Gastrocnemius medialis (tissue), 4 donors: ENCODE measurements at regions not wholly inside any gene's neighbourhood (a gene's known extent, or its start where the extent isn't known, plus 50 kb on each side); places are given as distances from the start of the nearest gene placed in this dataset.

ENCODE experiments used
- ATAC-seq, 2 donors: fragments of 150-250 bp; one replicate each; pipeline ENCODE4 v1.9.1; 2016
- DNase-seq, 2 donors: peaks; one replicate each; pipeline ENCODE4 v3.0.0-alpha.2; 2019
- H3K27ac ChIP-seq, 4 donors: fragments of 200-600 bp; sonication (generic); 1 replicate in 1 of 4; 2 replicates in 3 of 4; pipeline ENCODE4 v1.5.1; 2016 to 2018; ENCODE audit warnings: mild to moderate bottlenecking in 2 of 4, moderate library complexity in 1 of 4
- H3K27me3 ChIP-seq, 3 donors: fragments of 200-600 bp; sonication (generic) in 2 of 3; 1 replicate in 1 of 3; 2 replicates in 2 of 3; pipeline versions ENCODE4 v1.5.1 to v1.6.0; 2016 to 2019; ENCODE audit warnings: mild to moderate bottlenecking in 1 of 3, moderate library complexity in 1 of 3
- H3K36me3 ChIP-seq, 2 donors: fragments of 200-600 bp; sonication (generic) in 1 of 2; one replicate each; pipeline ENCODE4 v1.5.1; 2017 to 2018
- H3K4me1 ChIP-seq, 2 donors: fragments of 200-600 bp; sonication (generic) in 1 of 2; one replicate each; pipeline ENCODE4 v1.5.1; 2016 to 2017; ENCODE audit warnings: mild to moderate bottlenecking in 2 of 2
- H3K4me3 ChIP-seq, 4 donors: fragments of 200-600 bp; sonication (generic) in 3 of 4; 1 replicate in 1 of 4; 2 replicates in 3 of 4; pipeline ENCODE4 v1.5.1; 2016 to 2019; ENCODE audit warnings: mild to moderate bottlenecking in 2 of 4
- H3K9me3 ChIP-seq, 3 donors: fragments of 200-600 bp; sonication (generic) in 2 of 3; 1 replicate in 1 of 3; 2 replicates in 2 of 3; pipeline ENCODE4 v1.5.1; 2016 to 2019
- POLR2A ChIP-seq, 2 donors: fragments of 450-650 bp; IDR thresholded peaks; one replicate each; pipeline ENCODE4 v1.6.1; 2017; ENCODE audit warnings: antibody characterized with exemption in 2 of 2, mild to moderate bottlenecking in 2 of 2, moderate library complexity in 2 of 2
- in situ Hi-C, 4 donors: fragments of 200-750 bp; cut with MboI; loops; one replicate each; pipeline versions ENCODE4 v1.15.0 to v1.8.0; 2017; ENCODE audit warnings: low sequenced_read_pairs in 4 of 4
- intact Hi-C: fragments of 100-400 bp; cut with DNase I; formaldehyde crosslinking; loops from one replicate; pipeline ENCODE4 v1.15.1; 2023; ENCODE audit warnings: low total_unique reads
- TF ChIP-seq, protein P1 (sequence below), 5 experiments: fragments of 450-650 bp in 3 of 5; fragments of 200-600 bp in 2 of 5; sonication (generic) in 2 of 5; IDR thresholded peaks in 4 of 5; conservative IDR thresholded peaks in 1 of 5; 1 replicate in 4 of 5; 2 replicates in 1 of 5; pipeline ENCODE4 v1.5.1; 2016 to 2019; ENCODE audit warnings: antibody characterized with exemption in 5 of 5, mild to moderate bottlenecking in 3 of 5, moderate library complexity in 3 of 5

DNA sequence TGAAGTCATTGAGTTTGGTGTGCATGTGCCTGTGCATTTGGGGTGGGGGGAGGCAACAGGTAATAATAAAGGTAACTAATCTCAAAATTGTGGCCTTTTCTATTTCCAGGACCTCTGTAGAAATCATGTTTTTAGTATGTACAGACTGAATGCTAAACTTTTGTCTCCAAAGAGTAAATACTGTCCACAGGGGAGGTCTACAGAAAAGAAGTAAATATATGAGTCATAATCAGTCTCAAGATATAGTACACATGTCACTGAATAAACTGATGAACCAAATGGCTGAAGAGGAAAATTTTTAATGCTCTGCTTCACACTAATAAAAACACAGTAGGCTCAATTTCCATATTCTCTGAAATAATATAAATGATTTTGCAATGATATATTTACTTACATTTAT is 440.4 kb upstream of the ZFP42 start:
- Histone ChIP-seq H3K27me3 (no peaks in the 10 kb centered on the region), H3K4me1 (no peaks in the 10 kb centered on the region), H3K9me3 (no peaks in the 10 kb centered on the region), H3K4me3 (no peak overlapping the region), H3K27ac (no peak overlapping the region), H3K36me3 (no peaks in the 10 kb centered on the region)
- DNase-seq (no peak), ATAC-seq (no peak)
- in situ Hi-C loops (no loop called here), intact Hi-C loops (no loop called here)
- no peak for TF ChIP-seq POLR2A (IDR thresholded peaks at IDR 0.05)

DNA sequence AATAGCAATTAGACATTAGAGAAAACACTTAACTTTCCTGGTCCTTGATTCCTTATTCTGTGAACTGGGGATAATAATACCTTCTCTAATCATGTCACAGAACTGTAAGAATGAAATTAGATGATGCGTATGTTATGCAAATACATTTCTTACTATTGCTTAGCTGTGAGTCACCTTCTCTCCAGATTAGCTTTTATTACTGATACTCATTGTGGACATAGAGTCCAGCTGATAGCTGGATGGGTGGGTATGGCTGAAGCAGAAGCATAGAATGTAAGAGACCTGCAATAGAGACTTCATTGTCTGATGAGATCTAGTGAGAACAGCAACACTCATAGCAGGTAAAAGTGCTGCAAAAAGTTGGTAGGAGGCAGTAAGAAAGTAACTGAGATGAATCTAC is 437.2 kb upstream of the ZFP42 start:
- H3K4me3 ChIP-seq, result no peak overlapping the region
- DNase-seq (no peak), ATAC-seq (no peak)
- no peaks in the 10 kb centered on the region for H3K27me3 ChIP-seq
- TF ChIP-seq POLR2A (IDR thresholded peaks at IDR 0.05), result no peak
- TF ChIP-seq, protein P1, sequence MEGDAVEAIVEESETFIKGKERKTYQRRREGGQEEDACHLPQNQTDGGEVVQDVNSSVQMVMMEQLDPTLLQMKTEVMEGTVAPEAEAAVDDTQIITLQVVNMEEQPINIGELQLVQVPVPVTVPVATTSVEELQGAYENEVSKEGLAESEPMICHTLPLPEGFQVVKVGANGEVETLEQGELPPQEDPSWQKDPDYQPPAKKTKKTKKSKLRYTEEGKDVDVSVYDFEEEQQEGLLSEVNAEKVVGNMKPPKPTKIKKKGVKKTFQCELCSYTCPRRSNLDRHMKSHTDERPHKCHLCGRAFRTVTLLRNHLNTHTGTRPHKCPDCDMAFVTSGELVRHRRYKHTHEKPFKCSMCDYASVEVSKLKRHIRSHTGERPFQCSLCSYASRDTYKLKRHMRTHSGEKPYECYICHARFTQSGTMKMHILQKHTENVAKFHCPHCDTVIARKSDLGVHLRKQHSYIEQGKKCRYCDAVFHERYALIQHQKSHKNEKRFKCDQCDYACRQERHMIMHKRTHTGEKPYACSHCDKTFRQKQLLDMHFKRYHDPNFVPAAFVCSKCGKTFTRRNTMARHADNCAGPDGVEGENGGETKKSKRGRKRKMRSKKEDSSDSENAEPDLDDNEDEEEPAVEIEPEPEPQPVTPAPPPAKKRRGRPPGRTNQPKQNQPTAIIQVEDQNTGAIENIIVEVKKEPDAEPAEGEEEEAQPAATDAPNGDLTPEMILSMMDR (IDR thresholded peaks at IDR 0.05 in 4 of 5, conservative IDR thresholded peaks at IDR 0.05 in 1 of 5), result no peak
- intact Hi-C loops (no loop called here), in situ Hi-C loops (no loop called here)
- no peaks in the 10 kb centered on the region for H3K9me3 ChIP-seq
- H3K27ac ChIP-seq, result no peak overlapping the region
- no peaks in the 10 kb centered on the region for H3K4me1 ChIP-seq
- no peaks in the 10 kb centered on the region for H3K36me3 ChIP-seq

DNA sequence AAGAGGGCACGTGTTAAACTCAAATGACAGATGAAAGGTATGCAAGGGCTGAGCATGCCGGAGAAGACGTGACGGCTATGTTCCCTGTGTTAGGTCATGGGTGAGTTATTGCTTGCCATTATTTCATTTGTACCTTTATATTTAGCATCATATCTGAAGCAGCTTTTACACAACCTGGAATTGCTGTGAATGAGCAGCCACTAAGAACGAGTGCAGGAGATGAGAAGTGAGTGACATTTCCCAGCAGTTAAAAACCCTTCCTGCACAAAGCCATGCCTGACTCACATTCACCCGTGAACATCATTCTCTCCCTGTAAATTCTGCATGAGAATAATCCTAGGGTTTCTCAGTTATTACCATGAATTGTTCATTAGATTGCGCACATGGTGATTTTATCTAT is 433.2 kb upstream of the ZFP42 start:
- no peak for DNase-seq
- no peaks in the 10 kb centered on the region for H3K4me1 ChIP-seq

DNA sequence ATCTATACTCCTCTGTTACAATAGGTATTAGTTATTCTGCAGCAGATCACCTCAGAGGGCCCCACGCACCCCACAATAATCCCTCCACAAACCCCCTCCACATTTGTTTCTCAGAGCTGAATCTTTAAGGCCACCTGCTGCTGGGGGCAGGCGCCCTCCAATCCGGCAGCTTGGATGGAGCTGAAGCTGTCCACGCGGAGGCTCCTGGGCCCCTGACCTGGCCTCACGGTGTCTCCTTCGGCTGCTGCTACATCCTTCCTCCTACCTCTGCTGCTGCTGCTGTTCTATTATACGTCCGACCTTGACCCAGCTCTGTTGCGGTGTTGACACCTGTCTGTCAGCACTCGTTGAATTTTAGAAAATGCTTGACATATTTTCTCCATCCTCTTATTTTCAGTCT is 430.2 kb upstream of the ZFP42 start:
- no peak for TF ChIP-seq POLR2A (IDR thresholded peaks at IDR 0.05)
- TF ChIP-seq, protein P1 (IDR thresholded peaks at IDR 0.05 in 4 of 5, conservative IDR thresholded peaks at IDR 0.05 in 1 of 5), result no peak
- in situ Hi-C loops, result no loop called here
- H3K4me1 ChIP-seq, result no peaks in the 10 kb centered on the region
- H3K9me3 ChIP-seq, result no peaks in the 10 kb centered on the region
- DNase-seq (no peak), ATAC-seq (no peak)
- no peak overlapping the region for H3K4me3 ChIP-seq
- H3K27me3 ChIP-seq, result no peaks in the 10 kb centered on the region
- H3K36me3 ChIP-seq, result no peaks in the 10 kb centered on the region
- intact Hi-C loops, result no loop called here
- no peak overlapping the region for H3K27ac ChIP-seq

More for the DNA sequence above, 433.2 kb upstream of the ZFP42 start:
- Histone ChIP-seq H3K9me3 (no peaks in the 10 kb centered on the region), H3K27ac (no peak overlapping the region), H3K27me3 (no peaks in the 10 kb centered on the region), H3K36me3 (no peaks in the 10 kb centered on the region), H3K4me3 (no peak overlapping the region)
- no peak for ATAC-seq
- TF ChIP-seq, protein P1 (IDR thresholded peaks at IDR 0.05 in 4 of 5, conservative IDR thresholded peaks at IDR 0.05 in 1 of 5), result no peak
- no peak for TF ChIP-seq POLR2A (IDR thresholded peaks at IDR 0.05)
- in situ Hi-C loops (no loop called here), intact Hi-C loops (no loop called here)

DNA sequence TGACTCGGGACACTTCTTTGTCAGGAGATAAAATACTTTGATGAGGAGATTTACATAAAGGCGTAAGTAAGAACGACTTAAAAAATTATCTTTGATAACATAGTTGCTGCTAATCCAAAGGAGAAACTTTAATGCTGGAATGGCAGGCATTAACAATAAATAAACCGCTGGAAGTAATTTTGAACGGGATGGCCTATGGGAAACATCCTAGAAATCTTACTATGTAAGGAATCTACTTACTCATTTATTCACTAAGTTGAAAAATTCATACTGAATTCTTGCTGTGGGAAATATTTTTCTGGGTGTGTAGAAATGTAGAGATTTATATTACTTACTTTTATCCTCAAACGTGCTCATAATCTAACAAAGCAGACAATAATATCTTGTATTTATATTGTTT is 425.7 kb upstream of the ZFP42 start:
- no peaks in the 10 kb centered on the region for H3K36me3 ChIP-seq
- in situ Hi-C loops, result no loop called here

More for the DNA sequence above, 425.7 kb upstream of the ZFP42 start:
- Histone ChIP-seq H3K27me3 (no peaks in the 10 kb centered on the region), H3K27ac (no peak overlapping the region), H3K4me1 (no peaks in the 10 kb centered on the region), H3K9me3 (no peaks in the 10 kb centered on the region), H3K4me3 (no peak overlapping the region)
- intact Hi-C loops, result no loop called here
- DNase-seq (no peak), ATAC-seq (no peak)
- TF ChIP-seq POLR2A (IDR thresholded peaks at IDR 0.05), result no peak
- TF ChIP-seq, protein P1 (IDR thresholded peaks at IDR 0.05 in 4 of 5, conservative IDR thresholded peaks at IDR 0.05 in 1 of 5), result no peak
